Superior temporal gyrus (tissue), 1 donor: ENCODE measurements at regions not wholly inside any gene's neighbourhood (a gene's known extent, or its start where the extent isn't known, plus 50 kb on each side); places are given as distances from the start of the nearest gene placed in this dataset.

Experiments used
- DNase-seq: peaks from one replicate; pipeline ENCODE4 v3.0.0-alpha.2; 2016; ENCODE audit errors: extremely low spot score

DNA sequence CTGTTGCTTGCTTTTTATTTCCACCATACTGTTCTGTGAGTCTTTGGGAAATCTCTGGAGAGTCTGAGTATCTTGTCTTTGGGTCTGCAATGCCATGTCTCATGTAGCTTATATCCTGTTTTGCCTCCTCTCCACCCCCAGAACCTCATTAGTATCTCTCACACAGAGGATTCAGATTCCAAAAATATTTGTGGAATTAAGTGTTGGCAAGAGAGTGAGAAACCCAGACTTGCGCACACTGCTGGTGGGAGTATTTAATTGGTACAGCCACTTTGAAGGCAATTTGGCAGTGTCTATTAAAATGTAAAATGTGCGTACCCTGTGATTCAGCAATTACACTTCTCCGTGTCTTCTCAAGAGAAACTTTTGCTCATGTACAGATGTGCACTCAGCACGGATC is 68.6 kb downstream of the ZNF621 start:
- no peak for DNase-seq

DNA sequence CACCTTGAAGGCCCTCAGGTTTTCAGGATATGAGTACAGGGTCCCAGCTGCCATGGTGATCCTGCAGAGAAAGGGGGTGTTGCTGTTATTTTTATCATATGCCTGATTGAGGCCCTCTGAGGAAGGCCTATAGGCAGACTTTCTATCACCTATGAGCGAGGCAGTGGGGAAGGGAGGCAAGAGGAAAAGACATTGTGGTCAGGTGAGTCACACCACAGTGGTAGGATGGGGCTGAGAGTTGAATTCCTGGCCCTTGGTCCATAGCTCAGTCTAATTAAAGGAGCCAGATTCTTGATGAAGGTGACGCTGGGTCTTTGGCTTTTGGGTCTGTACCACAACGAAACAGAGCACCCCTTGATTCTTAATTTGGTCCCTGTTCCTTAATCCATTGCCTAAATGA is 72.7 kb downstream of the ZNF621 start:
- no peak for DNase-seq

DNA sequence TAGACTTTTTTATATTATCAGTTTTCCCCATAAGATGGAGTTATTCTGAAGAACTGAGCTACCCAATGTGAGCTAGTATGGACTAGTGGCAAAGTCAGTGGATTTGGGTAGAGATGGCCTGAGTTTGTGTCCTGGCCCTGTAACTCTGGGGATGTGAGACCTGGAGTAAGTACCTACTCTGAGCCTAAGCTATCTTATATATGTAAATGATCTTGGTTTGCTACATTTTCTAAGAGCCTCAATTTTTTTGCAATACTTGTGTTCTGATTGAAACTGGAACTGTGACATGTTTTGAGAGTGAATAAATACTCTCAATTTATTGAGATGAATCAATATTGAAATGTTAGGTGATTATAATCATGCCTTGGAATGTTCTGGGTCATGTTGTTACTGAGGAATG is 73.6 kb downstream of the ZNF621 start:
- no peak for DNase-seq

DNA sequence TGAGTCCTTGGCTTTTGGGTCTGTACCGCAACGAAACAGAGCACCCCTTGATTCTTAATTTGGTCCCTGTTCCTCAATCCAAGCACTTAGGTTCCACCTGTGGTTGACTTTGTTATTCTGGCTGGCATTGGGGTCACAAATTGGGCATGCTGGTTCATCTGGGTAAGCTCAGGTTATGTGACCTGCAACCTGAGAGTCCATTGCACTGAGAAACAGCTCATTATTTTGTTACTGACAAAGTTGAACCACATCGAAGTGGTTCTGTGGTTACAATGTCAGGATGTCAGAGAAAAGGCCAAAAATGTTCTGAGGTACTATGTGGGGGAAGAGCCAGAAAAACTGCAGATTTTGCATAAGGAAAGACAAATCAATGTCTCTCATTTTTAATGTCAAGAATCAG is 74.2 kb downstream of the ZNF621 start:
- no peak for DNase-seq

DNA sequence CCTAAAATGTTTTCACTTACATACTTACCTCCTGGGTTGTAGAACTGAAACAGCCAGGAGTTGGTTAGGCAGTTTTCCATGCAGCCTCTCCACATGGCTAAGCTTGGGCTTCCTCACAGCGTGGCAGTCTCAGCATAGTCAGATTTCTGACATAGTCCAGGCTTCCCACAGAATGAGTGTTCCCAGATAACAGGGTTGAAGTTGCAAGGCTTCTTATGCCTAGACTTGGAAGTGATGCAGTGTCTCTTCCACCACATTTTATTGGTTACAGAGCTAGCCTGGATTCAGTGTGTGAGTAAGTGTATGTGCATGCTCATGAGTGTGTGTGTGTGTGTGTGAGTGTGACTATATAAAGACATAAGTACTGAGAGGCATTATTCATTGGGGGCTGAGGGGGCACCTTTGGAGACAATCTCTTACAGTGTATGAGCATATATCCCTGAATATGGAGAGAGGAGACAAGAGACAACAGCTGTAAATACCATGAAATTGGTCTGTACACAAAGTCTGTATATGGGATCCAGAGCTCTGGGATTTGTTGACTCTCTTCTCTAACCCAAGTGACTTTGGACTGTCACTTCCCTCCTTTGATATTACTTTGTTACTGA is 78.1 kb downstream of the ZNF621 start:
- no peak for DNase-seq

DNA sequence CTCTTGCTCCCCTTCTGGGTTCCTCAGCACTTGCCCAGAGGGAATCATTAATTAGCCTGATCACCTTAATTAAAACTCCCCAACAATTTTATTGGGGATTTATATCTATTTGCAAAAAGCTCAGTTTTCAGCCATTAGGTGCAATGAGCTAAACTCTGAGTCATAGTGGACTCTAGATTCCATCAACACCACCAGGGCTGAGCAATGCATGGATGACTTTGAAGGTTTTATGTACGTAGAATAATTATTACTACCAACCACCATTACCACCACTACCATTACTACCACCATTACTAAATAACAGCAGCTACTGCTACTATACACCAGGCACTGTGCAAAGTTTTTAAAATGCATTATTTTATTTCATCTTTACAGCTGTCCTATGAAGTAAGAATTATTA is 81.2 kb downstream of the ZNF621 start:
- no peak for DNase-seq

DNA sequence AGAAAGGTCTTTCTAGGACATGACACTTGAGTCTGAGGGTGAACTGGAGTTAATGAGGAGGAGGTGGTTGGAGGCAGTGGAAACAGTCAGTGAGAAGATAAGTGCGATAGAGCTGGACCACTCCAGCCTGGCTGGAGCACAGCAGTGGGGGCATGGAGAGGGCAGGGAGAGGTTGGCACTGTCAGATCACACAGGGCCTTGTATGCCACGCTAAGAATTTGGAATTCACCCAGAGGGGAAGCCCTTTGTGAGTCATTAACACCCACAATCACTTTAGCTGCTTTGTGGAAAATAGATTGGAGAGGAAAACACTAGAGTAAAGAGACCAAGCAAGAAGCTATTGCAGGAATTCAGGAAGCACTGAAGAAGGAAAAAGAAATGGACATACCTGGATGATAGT is 83.3 kb downstream of the ZNF621 start:
- no peak for DNase-seq

DNA sequence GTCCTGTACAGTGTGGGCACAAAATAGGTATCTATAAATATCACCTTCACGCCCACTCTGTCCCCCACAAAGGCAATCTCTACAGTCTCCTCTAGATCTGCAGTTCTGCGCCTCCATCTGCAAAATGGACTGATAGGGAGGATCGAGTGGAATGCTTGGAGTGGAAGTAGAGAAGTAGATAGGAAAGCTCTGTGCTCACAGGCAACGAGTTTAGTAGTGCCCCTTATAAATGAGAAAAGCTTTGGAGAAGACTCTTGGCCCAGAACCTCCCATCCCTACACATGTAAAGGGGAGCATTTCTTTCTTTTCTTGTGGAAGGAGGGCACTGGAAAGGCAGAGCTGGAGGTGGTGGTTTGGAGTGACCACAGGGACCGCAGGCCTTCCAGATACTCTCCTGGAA is 88.5 kb downstream of the ZNF621 start:
- no peak for DNase-seq

DNA sequence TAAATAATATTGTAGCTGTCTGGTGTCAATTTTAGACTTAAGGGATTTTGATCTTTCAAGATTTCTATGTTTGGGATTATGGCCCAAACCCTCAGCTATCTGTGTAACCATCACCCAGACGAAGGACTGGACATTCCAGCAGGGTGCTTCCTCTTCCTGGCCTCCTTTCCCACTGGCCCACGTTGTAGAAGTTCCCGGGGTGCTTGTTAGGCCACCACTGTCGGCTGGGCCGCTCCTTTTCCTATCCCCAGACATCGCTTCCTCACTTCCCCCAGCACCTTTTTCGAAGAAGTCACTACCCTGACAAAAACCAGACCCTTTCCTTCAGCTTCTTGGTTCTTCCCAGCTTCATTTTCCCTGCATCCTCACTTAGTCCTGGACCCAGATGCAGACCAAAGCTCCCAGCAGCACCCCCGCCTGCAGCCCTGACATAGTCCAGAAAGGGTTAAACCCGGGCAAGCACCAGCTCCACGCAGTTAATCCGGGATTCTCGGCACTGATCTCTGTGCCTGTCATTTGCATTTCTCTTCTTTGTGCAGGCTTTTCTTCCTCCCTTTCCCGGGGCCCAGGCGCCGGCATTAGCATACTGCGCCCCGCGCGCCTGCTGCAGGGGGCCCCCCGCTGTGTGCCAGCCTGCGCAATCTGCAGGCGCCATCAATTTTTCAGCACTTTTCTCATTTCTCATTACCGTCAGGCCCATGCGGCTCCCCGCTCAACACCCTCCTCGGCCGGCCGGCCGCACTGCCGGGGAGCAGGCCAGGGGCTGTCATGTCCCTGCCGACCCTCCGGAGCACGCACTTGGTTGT is 90.6 kb downstream of the ZNF621 start:
- peak; percentile 18 for DNase-seq

DNA sequence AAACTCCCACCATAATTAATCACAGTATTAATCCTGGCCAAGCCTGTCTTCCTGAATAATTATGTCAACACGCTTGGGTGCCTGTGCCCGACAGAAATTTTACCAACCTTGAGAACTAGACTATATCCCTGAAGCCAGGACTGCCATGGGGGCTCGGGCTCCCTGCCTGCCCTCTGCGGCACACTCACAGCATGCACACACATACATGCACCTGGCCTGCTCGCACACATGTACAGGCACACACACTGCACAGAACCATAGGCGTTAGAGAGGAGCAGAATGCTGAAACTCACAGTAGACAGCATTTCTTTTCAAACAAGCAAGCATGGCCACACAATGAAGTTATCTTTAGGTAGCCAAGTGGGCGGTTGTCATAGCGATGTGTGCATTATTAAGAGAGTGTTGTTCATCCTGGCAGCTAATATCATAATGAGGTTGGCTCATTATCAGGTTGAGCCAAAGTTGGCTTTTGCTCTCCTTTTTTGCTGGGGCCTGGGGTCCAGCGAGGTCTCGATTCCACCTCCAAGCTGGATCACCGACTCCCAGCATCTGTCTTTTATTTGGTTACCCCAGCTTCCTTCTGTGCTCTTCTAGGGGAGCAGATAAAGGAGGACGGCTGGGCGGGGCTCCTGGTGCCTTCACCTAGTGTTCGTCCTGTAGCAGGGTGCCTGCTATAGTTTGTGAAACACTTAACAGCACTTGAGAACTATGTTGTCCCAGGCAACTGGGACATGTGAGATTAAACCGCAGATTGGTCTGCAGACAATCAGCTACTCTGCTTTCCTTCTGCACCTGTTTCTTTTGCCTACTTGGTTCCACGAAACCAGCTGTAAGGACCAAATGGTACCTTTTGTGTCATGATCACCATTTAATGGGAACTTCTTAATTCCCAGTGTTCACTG is 91.4 kb downstream of the ZNF621 start:
- DNase-seq: peak; percentile 21

DNA sequence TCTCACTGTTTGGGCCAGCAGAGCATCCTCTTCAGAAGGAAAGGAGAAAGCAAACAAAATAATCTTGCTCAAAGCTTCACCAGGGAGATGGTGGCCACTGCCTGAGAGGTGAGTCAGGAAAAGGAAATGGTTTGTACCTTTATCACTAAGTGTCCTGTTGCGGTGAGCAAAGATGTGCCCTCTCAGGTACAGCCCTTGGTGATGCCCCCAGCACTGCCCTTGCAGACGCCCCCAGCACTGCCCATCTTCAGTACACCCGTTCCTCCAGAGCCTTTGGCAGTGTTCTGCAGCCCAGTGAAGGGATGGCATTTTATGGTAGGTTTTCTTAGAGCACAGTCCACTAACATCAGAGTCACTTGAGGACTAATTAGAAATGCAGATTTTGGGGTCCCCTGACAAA is 92.3 kb downstream of the ZNF621 start:
- DNase-seq: no peak

DNA sequence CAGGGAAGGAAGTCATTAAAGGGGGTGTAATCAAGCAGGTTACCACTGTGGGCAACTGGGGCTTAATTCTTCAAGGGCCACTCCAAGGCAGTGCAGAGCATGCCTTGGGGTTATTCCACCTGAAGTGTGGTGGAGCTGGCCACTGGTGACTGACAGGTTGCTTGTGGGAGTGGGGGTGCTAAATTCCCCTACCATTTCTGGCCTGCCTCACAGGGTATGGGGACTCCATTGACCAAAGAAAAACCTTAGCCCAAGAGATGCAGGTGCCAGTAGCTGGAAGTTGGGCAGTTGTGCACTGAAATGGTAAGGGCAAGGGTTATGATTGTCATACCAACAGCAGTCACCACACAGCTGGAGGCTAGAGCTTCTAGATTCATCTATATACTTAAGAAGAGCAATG is 93.4 kb downstream of the ZNF621 start:
- DNase-seq: no peak

DNA sequence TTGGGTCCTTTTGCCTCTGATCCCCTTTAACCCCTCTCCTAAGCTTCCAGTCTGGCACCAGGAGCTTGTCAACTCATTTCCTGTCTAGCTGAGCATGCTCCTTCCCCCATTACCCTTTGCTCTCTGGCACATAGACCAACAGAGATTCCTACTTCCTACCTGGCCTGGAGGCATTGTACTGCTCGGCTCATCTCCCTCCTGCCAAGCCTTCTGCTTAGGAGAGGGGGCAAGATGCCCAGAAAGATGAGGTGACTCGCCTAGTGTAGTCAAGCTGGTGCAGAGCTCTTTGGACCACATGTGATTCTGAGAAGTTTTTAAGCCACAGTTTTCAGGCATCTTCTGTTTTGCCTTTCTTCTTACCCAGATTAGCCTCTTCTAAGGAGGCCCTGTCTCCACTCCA is 95.4 kb downstream of the ZNF621 start:
- DNase-seq: no peak

DNA sequence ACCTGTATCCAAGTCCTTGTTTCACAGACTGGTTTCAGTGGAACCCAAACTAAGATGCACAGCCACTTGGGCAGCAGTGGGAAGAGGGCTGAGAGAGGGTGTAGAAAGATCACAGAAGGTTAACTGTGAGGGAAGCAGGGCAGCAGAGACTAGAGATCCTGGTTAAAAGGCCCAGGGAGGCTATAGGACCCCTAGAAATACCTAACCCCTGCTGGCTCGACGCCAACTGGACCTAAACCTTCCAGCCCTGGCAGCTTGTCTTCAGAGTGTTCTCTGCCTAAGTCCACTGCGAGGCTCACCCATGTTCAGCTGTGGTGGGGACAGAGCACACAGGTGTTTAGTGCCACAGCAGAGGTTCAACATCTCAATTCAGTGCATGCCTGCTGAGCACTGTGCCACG is 96.5 kb downstream of the ZNF621 start:
- DNase-seq: no peak

DNA sequence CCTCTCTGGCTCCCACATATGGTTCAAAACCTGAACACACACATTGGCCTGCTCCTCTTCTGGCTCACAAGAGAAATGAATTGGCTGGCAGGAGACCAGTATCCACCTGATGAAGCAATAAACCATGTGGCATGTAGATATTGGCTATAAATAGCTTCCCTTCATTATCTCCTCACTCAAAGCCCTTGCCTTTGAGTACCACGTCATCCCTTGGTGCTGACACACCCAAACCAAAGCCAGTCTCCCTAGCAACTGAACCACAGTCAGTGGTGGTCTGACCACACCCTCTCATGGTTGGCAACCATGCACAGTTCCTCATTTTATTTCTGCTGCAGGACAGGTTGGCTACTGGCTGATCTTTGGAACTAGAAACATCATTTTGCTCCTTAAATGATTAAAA is 98.8 kb downstream of the ZNF621 start:
- DNase-seq: no peak

DNA sequence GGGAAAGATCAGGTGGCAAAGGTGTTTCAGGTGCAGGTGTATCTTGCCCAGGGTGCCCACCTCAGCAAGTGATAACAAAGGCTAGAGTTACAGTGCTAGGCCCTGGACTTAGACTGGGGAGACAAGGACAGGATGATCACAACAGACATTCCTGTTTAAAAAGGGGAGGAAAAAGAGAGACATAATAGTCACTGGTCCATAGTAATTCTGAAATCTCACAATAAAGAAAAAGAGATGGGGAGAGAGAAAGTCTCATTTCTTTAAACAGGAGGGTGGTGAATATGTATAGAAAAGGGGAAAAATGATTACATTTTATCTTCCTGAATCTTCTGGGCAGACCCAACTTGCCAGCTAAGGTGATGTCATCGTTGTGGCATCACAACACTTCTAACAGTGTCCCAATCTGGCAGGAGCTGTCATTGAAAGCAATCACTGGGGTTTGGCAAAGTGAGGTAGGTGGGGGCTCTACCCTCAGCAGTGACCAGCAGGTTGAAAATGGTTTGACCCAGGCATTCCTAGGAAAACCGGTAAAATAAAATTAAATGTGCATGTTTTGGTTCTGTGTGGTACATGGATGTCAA is 99.5 kb downstream of the ZNF621 start:
- no peak for DNase-seq

DNA sequence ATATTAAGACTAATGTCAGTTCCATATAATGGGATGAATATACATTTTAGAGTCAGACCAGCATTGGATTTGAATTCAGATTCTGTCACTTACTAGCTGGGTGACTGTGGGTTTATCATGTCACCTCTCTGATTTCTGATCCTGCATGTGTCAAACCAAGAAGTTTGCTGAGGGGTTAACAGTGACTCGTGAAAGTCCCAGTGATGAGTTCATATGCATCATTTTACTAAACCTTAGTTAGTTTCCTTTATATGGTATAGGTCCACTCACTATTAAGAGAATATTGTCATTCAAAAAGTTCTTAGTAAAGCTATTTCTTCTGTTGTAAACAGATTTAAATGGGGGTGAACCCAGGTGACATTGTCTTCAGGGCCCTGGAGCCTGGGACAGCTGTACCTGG is 102.3 kb downstream of the ZNF621 start:
- no peak for DNase-seq

DNA sequence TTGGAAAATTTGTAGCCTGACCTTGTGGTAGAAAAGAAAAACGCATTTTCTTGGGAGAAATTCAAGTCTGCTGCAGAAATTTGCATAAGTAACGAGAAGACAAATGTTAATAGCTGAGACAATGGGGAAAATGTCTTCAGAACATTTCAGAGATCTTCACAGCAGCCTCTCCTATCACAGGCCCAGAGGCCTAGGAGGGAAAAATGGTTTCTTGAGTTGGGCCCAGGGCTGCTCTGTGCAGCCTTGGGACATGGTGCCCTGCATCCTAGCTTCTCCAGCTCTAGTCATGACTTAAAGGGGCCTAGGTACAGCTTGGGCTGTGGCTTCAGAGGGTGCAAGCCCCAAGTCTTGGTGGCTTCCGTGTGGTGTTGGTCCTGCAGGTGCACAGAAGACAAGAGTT is 104.2 kb downstream of the ZNF621 start:
- no peak for DNase-seq

DNA sequence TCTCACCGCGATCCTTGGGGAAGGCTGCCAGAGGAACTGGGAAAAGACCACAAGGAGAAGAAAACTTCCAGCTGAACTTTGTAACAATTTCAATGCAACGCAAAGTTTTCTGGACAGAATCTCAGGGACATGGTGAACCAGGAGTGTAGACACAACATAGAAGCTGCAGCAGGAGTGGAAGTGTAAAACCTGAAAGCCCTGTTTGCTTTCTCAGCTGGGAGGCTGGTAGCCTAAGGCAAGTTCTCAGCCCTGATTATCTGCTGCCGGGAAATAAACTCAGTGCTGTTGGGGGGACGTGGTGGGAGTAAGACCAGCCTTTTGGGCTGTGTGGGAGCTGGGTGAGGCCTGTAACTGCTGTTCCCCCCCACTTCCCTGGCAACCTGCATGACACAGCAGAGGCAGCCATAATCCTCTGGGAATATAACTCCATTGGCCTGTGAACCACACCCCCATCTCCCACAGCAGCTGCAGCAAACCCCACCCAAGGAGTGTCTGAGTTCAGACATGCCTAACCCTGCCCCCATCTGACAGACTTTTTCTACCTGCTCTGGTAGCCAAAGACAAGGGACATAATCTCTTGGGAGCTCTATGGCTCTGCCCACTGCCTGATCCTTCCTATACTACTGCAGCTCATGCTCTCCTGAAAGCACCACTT is 106.7 kb downstream of the ZNF621 start:
- no peak for DNase-seq

DNA sequence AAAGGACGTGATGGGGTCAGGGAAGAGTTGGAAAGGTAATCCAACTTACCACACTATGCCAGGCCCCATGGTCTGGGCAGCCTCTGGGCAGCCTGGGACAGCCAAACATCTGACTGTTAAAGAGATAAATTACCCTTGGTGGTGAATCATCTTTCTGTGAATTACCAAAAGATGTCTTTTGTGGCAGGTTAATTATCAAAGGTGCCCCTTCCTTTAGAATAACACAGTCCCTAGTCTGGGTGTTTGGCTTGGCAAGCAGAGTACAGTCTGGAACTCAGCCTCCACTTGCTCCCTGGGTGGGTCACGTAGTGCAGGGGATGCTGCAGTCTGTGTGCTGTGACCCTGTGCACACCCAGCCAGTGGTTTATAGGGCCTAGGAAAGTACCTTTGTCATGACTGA is 113.1 kb downstream of the ZNF621 start:
- no peak for DNase-seq

DNA sequence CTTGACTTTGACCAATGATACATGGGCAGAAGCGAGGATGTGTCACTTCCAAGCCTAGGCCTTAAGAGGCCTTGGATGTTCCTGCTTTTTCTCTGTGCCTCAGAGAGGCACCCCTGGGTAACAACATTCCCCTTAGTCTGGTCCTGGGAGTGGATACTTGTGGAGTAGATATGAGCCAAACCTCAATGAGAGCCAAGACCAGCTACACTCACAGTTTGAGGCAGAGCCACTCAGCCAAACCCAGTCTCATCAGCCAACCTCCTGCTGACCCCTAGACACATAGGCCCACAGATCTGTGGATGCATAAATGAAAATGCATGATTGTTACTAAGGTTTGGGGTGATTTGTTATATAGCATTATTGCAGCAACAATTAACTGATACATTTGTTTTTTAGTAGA is 114.2 kb downstream of the ZNF621 start:
- no peak for DNase-seq

DNA sequence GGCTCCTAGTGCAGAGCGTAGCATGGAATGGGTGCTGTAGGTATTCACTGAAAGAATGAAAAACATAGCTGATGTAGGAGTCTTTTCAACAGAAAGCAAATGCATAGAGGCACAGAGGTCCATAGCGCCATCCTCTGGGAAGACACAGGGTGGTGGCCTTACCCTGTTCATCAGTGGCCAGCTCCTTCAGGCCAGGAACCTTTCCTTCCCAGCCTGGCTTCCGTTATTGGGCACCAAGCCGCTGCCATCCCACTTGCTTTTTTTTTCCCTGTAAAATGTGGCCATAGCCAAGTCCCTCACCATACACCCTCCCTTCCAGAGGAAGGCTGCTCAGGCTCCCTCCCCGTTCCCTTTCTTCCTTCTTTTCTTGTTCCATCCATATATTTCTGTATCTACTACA is 118.1 kb downstream of the ZNF621 start:
- no peak for DNase-seq
